ENCODE measurements at regions not wholly inside any gene's neighbourhood (a gene's known extent, or its start where the extent isn't known, plus 50 kb on each side); places are given as distances from the start of the nearest gene placed in this dataset.
A peak's percentile ranks its signal among the peaks of the same experiment; 100 is the strongest.

- DNase-seq (ENCODE audit: low read depth) = no peak
These were observed 1046.6 kb downstream of the TBC1D22A start for GRCh38 chr22:47808886-47809620.

- no peak for DNase-seq (ENCODE audit: low read depth)
These were observed 1045.8 kb downstream of the TBC1D22A start for GRCh38 chr22:47808236-47808635.

- DNase-seq (ENCODE audit: low read depth) = no peak
These were observed 1045.1 kb downstream of the TBC1D22A start for GRCh38 chr22:47807506-47807905.

- no peak for DNase-seq (ENCODE audit: low read depth)
These were observed 1044.4 kb downstream of the TBC1D22A start for GRCh38 chr22:47806894-47807293.

- DNase-seq (ENCODE audit: low read depth) = no peak
These were observed 1043.0 kb downstream of the TBC1D22A start for GRCh38 chr22:47805394-47805935.

- no peak for DNase-seq (ENCODE audit: low read depth)
These were observed 1041.8 kb downstream of the TBC1D22A start for GRCh38 chr22:47804281-47804680.

GRCh38 chr22:47802421-47802820 lies 1040.0 kb downstream of the TBC1D22A start:
- DNase-seq (ENCODE audit: low read depth) = peak; percentile 16

GRCh38 chr22:47801541-47802245 lies 1039.2 kb downstream of the TBC1D22A start:
- no peak for DNase-seq (ENCODE audit: low read depth)

GRCh38 chr22:47798229-47798628 lies 1035.8 kb downstream of the TBC1D22A start:
- no peak for DNase-seq (ENCODE audit: low read depth)

- DNase-seq (ENCODE audit: low read depth) = no peak
These were observed 1035.0 kb downstream of the TBC1D22A start for GRCh38 chr22:47797342-47797945.

GRCh38 chr22:47796128-47796908 lies 1033.9 kb downstream of the TBC1D22A start:
- no peak for DNase-seq (ENCODE audit: low read depth)

GRCh38 chr22:47795477-47796127 lies 1033.2 kb downstream of the TBC1D22A start:
- DNase-seq (ENCODE audit: low read depth) = no peak

- DNase-seq (ENCODE audit: low read depth) = no peak
These were observed 1032.4 kb downstream of the TBC1D22A start for GRCh38 chr22:47794851-47795250.

- no peak for DNase-seq (ENCODE audit: low read depth)
These were observed 1031.1 kb downstream of the TBC1D22A start for GRCh38 chr22:47793304-47794101.

- DNase-seq (ENCODE audit: low read depth) = no peak
These were observed 1026.7 kb downstream of the TBC1D22A start for GRCh38 chr22:47789171-47789570.

GRCh38 chr22:47788461-47788860 lies 1026.0 kb downstream of the TBC1D22A start:
- no peak for DNase-seq (ENCODE audit: low read depth)

- no peak for DNase-seq (ENCODE audit: low read depth)
These were observed 1025.2 kb downstream of the TBC1D22A start for GRCh38 chr22:47787501-47788227.

GRCh38 chr22:47786650-47787290 lies 1024.3 kb downstream of the TBC1D22A start:
- DNase-seq (ENCODE audit: low read depth) = no peak

GRCh38 chr22:47784991-47785390 lies 1022.5 kb downstream of the TBC1D22A start:
- no peak for DNase-seq (ENCODE audit: low read depth)
